Activated T-helper 1 cell treated with anti-CD3 and anti-CD28 coated beads, Interleukin-2, amount 50 U/mL, for 16 hours (primary cell): ENCODE measurements at regions not wholly inside any gene's neighbourhood (a gene's known extent, or its start where the extent isn't known, plus 50 kb on each side); places are given as distances from the start of the nearest gene placed in this dataset.

Experiments used
- DNase-seq, 2 donors: peaks; one replicate each; pipeline ENCODE4 v3.0.0-alpha.2; 2020; ENCODE audit warnings: low read depth in 1 of 2, low spot score in 1 of 2

GRCh38 chr13:105343134-105343806 is 1192.2 kb downstream of the EFNB2 start:
- DNase-seq = no peak

- no peak for DNase-seq
Measured at GRCh38 chr13:105342281-105342820, 1193.1 kb downstream of the EFNB2 start.

DNA sequence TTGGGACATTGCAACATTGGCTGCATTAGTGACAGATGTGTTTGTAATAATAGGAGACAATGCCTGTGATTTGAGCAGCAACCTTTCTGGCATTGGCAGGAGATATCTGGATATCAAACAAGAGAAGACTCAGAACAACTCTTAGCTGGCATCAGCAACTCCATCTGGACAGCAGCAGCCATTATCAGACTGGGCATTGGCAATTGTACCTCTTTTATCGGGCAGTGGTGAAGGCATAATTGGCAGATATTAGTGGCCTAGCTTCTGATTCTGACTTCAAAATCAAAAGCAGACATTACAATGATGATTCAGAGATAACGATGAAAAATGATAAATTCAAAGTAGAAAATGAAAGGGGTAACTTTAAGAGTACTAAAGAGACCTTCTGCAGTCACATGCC is 1193.7 kb downstream of the EFNB2 start:
- no peak for DNase-seq

DNA sequence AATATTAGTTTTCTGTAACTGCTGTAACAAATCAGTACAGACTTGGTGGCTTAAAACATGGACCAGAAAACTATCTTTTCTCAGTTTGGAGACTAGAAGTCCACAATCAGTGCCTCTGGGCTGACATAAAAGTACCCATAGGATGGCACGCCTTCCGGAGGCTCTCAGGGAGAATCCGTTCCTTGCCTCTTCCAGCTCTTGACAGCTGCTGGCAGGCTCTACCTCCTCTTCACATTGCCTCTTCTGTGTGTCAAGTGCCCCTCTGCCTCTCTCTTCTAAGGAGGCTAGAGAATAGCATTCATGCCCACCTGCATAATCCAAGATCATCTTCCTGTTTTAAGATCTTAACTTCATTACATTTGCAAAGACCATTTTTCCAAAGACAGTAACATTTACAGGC is 1194.2 kb downstream of the EFNB2 start:
- DNase-seq = no peak

GRCh38 chr13:105340061-105340606 is 1195.3 kb downstream of the EFNB2 start:
- DNase-seq = no peak

GRCh38 chr13:105338773-105339172 is 1196.7 kb downstream of the EFNB2 start:
- no peak for DNase-seq

DNA sequence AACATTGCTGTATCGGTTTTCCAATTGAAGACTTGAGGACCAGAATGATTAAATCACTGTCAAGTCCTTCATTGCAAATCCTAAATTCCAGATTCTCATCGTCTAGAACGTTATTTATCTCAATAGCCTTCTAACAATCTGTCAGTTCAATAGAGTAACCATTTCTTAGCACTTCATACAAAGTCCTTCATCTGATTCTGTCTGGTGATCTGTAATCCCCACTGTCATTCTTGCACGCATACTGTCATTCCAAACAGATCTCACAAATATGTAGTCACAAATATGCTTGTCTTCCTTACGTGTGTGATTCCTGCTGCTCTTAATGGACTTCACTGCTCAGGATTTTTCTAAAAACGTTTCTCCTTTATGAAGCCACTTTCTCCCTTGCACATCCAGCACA is 1197.5 kb downstream of the EFNB2 start:
- DNase-seq = no peak

GRCh38 chr13:105336706-105337576 is 1198.5 kb downstream of the EFNB2 start:
- DNase-seq = no peak

DNA sequence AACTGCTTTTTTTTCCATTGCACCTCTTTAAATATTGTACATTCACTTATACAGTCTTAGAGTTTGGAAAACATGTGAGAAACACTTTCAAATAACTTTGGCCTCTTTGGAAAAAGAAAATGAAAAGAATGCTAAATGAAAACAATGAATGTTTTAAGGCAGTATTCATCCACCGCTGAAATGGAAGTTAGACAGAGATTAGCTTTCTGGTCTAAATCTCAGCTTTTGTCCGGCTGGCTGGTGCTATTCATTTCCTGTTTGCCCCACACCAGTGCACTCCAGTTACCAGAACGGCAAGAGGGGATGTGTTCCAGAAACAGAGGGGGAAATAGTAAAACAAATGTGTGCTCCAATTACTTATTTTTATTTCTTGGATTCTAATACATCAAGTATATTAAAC is 1201.3 kb downstream of the EFNB2 start:
- no peak for DNase-seq

DNA sequence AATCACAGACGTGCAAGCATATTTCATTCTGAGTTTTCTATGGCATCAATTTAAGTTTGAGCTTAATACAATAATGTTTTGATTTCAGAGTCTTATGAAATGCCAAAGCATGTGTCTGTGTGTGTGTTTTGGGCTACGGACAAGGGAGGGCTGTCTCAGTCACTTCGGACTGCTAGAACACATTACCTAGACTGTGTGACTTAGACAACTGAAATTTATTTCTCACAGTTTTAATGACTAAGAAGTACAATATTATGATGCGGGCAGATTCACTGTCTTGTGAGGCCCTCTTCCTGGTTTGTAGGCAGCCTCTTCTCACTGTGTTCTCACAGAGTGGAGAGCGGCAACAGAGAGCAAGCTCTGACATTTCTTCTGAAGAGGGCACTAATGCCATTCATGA is 1202.0 kb downstream of the EFNB2 start:
- no peak for DNase-seq

DNA sequence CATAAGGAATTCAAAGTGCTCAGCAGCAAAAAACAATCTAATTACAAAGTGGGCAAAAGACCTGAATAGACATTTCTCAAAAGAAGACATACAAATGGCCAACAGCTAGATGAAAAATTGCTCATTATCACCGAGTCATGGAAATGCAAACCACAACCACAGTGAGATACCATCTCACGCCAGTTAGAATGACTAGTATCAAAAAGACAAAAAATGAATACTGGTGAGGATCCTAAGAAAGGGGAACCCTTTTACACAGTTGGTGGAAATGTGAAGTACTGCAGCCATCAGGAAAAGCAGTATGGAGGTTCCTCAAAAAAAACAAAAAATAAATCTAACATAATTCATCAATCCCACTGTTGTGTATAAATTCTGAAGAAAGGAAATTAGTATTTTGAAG is 1206.1 kb downstream of the EFNB2 start:
- DNase-seq = no peak

- no peak for DNase-seq
Measured at GRCh38 chr13:105328212-105328611, 1207.2 kb downstream of the EFNB2 start.

- DNase-seq = no peak
Measured at GRCh38 chr13:105327581-105328126, 1207.8 kb downstream of the EFNB2 start.

GRCh38 chr13:105319875-105320274 is 1215.6 kb downstream of the EFNB2 start:
- DNase-seq = no peak

DNA sequence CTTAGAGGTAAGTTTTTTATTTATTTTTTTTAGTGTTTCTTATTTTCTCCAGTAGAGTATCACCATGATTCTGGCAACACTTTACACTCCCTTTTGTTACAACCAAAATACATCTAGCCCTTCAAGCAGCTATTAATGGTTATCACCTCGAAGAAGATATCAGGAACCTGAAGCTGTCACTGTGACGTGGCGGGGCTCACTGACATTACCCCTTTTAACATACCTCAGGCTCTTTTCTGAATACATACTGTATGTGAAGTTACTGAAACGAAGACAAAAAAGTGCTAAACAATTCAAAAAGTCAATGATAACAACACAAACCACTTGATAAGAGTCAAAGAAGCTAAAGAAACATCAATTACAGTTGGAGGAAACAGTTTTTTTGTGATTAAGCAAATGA is 1218.7 kb downstream of the EFNB2 start:
- no peak for DNase-seq

DNA sequence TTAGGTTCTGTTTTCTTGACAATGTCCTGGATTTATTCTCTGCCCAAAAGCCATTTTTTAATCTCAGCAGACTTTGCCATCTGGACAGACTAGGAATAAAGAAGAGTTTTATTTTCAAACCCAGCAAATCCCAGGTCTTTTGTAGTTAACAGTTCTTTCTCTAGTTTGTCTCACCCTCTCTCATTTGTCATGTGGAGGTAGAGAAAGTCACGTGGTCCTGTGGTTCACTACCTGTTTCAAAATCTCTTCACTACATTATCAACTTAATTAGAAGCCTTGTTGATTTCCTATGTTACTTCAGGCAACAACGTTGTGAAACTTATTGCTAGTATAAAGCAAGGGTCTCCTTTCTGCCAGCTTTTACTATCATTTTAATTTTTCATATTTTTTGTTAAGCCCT is 1222.6 kb downstream of the EFNB2 start:
- DNase-seq = no peak

DNA sequence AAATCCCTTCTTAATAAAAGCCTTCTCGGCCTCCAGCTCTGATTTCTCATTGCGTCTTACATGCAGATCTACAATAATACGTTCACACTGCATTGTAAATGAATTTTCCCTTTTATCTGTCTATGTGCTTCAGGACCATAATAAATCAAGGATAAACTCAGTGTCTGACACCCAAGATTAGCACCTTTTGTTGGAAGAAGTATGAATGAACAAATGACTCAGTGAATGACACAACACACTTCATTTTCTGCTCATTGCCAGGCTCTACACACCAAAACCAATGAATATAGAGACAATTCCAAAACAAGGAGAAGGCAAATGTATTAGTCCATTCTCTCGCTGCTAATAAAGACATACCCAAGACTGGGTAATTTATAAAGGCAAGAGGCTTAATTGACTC is 1224.4 kb downstream of the EFNB2 start:
- no peak for DNase-seq

GRCh38 chr13:105307776-105308175 is 1227.7 kb downstream of the EFNB2 start:
- DNase-seq = no peak

DNA sequence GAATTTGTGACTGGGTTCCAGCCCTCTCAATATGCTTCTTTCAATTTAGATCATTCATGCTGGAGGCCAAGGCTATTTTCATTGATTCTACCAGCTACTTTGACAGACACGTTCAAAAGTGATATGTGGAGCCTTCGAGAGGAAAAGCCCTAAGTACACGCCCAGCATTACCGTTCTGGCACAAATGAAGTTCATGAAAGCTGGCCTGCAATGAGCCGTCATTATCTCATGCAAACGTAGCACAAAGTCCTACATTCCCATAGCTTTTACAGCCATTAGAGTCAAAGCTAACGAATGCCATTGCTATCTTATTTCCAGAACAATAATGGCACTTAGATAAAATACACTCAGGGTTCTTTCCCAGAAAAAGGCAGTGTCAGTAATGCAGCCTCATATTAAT is 1237.6 kb downstream of the EFNB2 start:
- DNase-seq = no peak

DNA sequence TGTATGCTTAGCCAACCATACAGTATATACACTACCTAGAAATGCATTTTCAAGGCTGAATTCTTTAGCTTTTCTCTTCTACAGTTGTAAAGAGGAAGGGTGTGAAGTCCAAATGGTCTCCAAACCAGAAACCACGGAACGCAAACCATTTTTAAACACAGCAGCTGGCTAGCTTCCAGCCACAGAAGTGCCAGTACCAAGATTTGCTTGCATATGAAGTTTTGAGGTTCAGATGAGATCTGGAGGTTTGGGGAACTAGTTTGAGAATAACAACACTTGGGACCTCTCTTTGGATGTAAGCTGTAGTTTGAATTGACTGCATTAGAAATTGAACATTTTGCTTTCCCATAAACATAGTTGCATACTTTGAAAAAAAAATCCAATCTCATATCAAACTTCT is 1243.5 kb downstream of the EFNB2 start:
- DNase-seq = no peak

DNA sequence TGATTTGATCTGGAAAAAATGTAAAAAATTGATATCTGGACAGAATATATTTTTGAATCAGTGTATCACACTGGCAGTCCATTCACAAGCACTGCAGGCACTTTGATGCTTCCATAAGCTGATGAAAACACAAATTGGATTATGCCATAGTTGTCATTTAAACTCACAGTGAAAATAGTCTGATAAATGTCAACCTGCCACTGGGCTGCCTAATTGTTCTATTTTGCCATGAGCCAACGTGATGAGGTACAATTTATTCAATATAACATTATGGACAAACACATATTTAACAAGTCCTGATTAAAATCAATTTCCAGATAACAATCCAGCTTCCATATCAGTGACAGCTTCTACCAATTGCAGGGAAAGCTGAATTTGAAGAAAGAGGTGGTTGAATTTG is 1244.9 kb downstream of the EFNB2 start:
- DNase-seq = no peak

GRCh38 chr13:105285526-105285925 is 1249.9 kb downstream of the EFNB2 start:
- DNase-seq = no peak
